SH-SY5Y (cell line): ENCODE measurements at regions not wholly inside any gene's neighbourhood (a gene's known extent, or its start where the extent isn't known, plus 50 kb on each side); places are given as distances from the start of the nearest gene placed in this dataset.

Source experiments
- GATA2 ChIP-seq: IDR thresholded peaks from 2 replicates; pipeline ENCODE4 v1.6.1; 2011; ENCODE audit warnings: mild to moderate bottlenecking, low read depth, low read length
- GATA3 ChIP-seq: IDR thresholded peaks from 2 replicates; pipeline ENCODE4 v1.6.1; 2011; ENCODE audit warnings: low read depth, mild to moderate bottlenecking, low read length, moderate library complexity

- TF ChIP-seq GATA3 (no peak), GATA2 (no peak)
These were observed 111.4 kb downstream of the SOX11 start for GRCh38 chr2:5803547-5803946.

- no peak for TF ChIP-seq GATA3
- no peak for TF ChIP-seq GATA2
These were observed 126.9 kb downstream of the SOX11 start for GRCh38 chr2:5818961-5819600.

GRCh38 chr2:5824126-5824525, 131.9 kb downstream of the SOX11 start:
- TF ChIP-seq GATA3: no peak
- TF ChIP-seq GATA2: no peak

- TF ChIP-seq GATA2: no peak
- no peak for TF ChIP-seq GATA3
These were observed 133.5 kb downstream of the SOX11 start for GRCh38 chr2:5825686-5826085.

GRCh38 chr2:5826979-5827655, 134.9 kb downstream of the SOX11 start:
- TF ChIP-seq GATA2: no peak
- no peak for TF ChIP-seq GATA3

GRCh38 chr2:5834501-5834900, 142.3 kb downstream of the SOX11 start:
- TF ChIP-seq GATA2: no peak
- no peak for TF ChIP-seq GATA3

DNA sequence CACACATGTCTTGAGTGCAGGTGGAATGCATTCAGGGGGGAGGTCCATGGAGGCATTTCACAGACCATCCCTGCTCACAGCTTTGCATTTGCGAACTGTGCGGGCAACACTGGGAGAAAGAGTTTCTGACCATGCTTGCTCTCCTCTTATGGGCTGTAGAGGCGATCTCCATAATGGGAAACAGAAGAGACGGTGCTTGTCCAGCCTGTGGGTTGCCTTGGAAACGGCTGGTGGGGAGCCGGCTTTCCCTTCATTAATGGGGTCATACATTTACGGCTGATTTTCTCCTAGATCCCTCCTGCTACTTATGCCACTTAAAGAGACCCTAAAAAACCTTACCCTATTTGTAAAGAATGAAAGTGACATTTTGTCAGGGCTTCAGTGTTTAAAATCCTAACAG, 147.4 kb downstream of the SOX11 start:
- TF ChIP-seq GATA3 (no peak), GATA2 (no peak)

DNA sequence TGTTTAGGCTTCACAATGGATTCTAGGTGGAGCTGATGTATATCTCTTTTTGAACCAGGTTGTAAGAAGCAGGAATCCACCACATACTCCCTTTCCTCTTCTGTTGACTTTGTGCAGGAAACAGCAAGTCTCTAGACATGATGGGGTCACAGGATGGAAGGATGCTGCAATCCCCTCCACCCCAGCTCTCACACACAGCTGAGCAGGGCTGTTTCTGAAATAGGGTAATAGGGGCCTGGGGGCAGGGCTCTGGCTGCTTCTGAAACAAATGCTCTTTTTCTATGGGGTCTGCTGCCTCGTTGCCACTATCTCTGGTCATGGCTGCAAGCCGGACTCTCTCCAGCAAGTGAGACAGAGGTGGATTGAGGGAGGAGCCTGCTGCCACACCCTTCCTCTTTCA, 148.9 kb downstream of the SOX11 start:
- TF ChIP-seq GATA2 (no peak), GATA3 (no peak)

- no peak for TF ChIP-seq GATA2
- no peak for TF ChIP-seq GATA3
These were observed 150.1 kb downstream of the SOX11 start for GRCh38 chr2:5842326-5842725.

GRCh38 chr2:5845798-5846330, 153.7 kb downstream of the SOX11 start:
- TF ChIP-seq GATA3 (no peak), GATA2 (no peak)

GRCh38 chr2:5846881-5847280, 154.7 kb downstream of the SOX11 start:
- TF ChIP-seq GATA3 (no peak), GATA2 (no peak)

DNA sequence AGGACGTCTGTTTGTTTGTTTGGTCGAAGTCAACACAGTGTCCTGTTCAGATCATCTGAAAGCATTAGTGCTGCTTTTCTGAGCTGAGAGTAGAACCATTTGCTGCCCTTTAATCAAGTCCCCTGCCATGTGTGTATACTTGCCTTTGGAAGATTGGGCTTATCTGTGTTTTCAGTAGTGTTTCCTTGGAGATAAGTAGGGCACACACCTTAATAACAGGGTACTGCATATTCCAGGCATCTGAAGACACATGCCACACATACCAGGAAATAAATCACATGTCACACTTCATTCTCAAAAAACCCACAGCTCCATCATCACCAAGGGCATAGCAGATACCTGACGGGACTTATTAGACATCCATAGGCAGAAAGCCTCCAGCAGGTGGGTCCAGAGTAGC, 157.4 kb downstream of the SOX11 start:
- TF ChIP-seq GATA3 (no peak), GATA2 (no peak)

DNA sequence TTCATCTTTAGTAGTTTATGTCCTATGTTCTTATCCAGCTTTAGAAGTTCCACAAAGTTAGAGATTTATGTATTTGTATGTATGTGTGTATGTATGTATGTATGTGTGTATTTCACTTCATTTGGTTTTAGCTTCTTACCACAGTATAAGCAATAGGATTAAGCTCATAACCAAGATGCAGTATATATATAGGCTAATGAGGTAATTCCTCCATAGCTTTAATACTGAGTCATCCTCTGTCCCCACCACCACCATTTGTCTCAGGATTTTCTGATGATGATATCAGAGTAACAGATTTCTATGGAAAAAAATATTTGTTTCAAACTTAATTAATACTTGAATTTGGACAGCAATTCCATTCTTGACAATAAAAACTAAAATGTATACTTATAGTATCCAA, 159.2 kb downstream of the SOX11 start:
- TF ChIP-seq GATA3: no peak

DNA sequence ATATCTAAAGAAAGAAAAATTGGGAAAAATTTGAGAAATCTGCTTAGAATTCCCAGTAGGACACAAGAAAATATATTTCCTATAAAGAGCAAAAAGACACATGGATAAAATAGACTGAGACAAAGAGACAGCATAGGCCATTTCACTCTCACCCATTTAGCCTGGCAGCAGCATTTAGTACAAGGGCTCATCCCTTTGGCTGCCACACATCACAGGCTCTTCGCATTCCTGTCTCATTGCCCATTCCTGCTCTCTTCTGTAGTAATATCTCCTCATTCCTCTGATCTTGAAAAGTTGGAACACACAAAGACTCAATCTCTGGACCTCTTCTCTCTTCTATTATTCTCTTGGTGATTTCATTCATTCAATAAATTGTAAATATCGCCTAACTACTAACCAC, 162.6 kb downstream of the SOX11 start:
- TF ChIP-seq GATA3 (no peak), GATA2 (no peak)

- TF ChIP-seq GATA3 (no peak), GATA2 (no peak)
These were observed 174.9 kb downstream of the SOX11 start for GRCh38 chr2:5867056-5867455.
